Hematopoietic multipotent progenitor cell treated with erythropoietin and hydrocortisone succinate and interleukin-3 and kit ligand, for 8 days (in vitro differentiated cells): ENCODE measurements at regions not wholly inside any gene's neighbourhood (a gene's known extent, or its start where the extent isn't known, plus 50 kb on each side); places are given as distances from the start of the nearest gene placed in this dataset.

Source experiments
- DNase-seq: peaks from one replicate; pipeline ENCODE4 v3.0.0-alpha.2; 2015

DNA sequence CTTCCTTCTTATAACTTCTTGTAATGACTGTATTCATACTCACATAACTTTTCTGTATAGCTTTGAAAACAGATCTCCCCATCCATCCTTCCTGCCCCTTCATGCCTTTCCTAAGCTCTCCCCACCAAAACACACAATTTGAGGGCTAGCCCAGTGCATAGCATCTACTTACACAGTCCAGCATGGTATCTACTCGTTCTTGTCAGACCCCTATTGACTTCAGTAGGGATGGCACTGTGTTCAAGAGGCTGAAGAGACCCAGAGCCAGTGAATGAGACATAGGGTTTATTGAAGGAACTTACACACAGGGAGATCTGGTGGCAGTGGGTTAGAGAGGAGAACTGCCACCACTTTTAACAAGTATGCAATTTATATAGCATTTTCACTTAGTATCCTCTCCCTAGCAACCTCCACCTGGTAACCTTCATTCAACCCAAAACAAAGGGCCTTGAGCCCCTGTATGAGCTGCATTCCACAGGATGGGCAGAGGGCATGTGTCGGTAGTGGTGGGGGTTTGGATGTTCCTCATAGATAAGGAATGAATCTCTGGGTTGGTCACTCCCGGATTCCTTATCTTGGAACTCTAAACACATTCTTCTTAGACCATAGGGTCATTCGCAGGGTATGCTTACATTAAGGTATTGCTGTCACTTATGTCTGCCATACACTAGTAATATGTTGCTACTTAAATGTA, 64.9 kb upstream of the GNG12 start:
- DNase-seq = no peak

DNA sequence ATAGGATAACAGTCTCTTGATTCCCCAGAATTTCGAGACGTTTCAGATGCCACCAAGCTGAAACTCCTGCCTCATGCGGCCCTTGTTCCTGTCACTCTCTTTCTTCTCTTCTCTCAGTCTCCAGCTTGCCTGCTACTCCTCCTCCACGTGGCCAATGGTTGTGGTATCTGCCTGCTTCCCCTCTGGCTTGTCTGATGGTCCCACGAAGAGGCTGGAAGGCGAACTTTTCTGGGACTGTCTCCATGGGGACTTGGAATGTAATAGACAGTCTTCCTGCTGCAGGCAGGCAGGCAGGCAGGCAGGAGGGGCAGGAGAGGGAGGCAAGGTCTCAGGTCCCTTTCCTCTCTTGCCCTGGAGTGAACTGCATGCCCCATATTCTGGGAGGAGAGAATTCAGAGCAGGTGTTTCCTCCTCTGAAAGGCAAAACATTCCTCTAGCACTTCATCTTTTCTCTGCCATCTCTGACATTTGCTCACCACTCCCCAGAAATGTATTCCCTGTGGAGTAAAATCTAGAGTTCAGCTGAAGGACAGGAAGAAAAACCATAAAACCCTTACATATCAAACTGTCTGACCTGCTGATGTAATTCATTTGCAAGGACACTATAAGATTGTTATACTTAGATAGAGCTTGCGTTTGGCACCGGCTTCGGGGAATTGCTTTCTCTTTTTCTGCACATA, 64.1 kb upstream of the GNG12 start:
- no peak for DNase-seq

DNA sequence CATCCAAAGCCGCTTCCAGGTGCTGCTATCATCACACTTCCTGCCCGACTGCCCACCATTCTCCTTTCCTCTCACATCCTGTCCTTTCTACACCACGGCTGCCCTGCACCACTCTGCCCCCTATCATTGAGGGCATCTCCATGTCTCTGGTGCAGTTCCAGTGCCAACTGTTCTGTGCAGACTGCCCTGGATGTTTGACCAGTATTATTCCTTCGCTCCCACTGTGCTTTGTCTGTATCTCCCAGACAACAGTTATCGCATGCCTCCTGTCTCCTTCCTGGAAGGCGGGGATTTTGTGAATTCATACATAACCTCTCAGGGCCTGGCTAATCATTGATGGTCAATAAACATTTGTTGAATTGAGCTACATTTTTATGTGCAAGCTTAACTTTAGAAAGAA, 63.6 kb upstream of the GNG12 start:
- DNase-seq = no peak

DNA sequence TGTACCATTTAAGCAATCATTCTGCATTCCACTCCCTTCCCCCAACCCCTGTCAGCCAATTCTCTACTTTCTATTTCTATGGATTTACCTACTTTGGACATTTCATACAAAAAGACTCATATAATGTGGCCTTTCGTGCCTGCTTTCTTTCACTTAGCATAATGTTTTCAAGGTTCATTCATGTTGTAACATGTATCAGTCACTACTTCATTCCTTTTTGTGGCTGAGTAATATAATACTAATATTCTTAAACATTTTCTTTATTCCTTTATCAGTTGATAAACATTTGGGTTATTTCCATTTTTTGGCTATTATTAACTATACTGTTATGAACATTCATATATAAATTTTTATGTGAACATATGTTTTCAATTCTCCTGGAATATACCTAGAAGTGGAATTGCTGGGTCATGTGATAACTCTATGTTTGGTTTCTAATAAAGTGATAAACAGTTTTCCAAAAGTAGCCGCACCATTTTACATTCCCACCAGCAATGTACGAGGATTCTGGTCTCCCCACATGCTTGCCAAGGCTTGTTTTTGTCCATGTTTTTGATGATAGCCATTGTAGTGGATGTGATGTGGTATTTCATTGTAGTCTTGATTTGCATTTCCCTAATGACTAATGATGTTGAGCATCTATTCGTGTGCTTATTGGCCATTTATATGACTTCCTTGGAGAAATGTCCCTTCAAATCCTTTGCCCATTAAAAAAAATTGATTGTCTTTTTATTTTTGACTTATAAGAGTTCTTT, 61.9 kb upstream of the GNG12 start:
- DNase-seq = no peak

DNA sequence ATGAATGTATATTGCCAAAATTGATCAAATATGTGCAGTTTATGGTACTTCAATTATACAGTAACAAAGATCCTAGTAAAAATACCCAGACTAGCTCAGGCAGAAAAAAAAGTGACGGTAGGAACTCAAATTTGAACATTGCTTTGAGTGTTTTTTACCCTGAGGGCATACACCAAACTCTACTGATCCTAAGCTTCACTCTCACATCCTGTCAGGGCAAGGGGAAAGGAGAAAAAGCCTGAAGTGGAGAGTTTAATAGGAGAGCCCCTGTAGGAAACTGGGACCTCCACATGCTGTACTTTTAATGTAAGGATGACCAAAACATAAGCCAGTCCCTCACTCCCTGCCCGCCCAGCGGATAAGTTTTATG, 59.8 kb upstream of the GNG12 start:
- DNase-seq = no peak

DNA sequence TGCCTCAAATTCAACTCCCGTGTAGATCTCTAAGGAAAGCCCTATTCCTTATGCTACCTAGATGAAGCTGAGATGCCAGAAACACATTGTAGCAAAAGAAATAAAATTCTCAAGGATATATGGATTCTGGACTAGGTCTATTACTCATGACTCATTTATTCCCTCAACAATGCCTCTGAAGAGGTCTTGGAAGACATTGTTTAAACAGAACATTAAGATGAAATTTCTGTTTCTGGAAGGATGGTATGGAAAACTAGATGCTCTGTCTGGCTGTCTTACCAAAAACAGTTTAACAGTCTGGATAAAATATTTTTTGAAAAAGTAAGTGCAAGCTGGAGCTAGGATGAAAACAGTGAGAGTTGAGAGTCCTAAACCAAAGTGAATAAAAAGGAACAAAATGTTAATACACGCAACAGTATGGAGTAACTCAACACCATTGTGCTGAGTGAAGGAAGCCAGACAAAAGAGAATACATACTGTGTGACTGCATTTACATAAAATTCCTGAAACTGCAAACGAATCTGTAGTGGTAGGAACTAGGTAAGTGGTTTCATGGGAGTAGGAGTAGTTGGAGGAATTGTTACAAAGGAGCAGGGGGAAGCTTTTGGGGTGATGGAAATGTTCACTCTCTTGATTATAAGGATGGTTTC, 59.3 kb upstream of the GNG12 start:
- no peak for DNase-seq

DNA sequence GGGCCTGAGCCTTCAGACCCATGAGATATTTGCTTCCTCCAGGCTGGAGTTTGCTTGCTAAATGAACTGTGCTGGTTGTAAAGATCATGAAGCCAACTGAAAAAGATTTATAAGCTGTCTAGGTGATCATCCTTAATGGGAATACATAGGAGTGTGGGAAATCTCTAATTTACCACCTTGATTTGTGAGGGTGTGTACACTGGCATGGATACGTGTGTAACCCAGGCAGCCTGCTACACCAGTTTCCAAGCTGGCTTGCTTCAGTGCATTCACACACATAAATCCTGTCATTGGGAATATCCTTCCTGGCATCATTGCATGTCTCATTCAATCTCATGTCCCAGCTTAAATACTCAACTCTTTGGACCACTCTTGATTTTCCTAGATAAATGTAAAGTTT, 57.6 kb upstream of the GNG12 start:
- no peak for DNase-seq

DNA sequence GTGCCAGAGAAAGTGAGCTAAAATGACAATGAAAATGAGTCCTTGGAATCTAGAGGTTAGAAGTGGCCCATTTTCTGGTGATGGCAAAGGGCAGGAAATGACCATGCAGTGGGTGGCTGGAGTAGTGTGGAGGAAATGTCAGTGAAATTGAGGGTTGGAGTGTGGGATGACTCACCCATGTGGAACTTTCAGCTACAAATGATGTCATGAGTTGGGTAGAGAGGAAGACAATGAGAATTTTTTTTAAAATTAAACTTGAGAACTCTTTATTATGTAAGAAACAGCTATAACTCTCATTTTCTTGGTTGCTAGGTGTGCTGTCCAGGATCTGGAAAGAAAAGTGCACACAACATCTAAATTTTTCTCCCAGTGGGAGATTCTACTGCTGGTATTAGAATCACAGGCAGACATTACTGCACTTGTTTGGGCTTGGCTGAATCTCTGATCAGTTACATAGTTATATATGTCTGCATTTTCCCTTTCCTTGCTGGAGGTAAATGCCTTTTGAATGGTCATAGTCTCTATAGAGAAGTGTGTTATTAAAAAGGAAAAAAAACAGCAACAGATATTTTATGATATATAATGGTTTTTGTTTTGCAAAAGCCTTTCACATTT, 56.8 kb upstream of the GNG12 start:
- no peak for DNase-seq

DNA sequence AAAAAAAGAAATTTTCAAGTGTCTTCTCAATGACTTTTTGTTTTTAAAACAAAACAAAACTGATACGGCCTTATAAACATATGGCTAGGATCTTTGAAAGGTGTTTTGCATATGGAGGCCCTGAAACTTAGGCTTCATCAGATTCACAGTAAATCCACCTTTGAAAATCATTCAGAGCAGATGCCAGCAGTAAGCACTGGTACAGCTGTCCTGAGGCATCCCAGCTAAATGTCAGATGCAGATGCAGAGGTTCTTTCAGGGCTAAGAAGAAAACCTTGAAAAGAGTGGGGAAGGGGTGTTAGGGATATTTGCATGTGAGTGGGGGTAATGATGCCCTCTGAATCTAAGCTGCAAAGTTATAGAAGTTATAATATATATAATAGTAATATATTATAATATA, 56.2 kb upstream of the GNG12 start:
- DNase-seq = no peak

DNA sequence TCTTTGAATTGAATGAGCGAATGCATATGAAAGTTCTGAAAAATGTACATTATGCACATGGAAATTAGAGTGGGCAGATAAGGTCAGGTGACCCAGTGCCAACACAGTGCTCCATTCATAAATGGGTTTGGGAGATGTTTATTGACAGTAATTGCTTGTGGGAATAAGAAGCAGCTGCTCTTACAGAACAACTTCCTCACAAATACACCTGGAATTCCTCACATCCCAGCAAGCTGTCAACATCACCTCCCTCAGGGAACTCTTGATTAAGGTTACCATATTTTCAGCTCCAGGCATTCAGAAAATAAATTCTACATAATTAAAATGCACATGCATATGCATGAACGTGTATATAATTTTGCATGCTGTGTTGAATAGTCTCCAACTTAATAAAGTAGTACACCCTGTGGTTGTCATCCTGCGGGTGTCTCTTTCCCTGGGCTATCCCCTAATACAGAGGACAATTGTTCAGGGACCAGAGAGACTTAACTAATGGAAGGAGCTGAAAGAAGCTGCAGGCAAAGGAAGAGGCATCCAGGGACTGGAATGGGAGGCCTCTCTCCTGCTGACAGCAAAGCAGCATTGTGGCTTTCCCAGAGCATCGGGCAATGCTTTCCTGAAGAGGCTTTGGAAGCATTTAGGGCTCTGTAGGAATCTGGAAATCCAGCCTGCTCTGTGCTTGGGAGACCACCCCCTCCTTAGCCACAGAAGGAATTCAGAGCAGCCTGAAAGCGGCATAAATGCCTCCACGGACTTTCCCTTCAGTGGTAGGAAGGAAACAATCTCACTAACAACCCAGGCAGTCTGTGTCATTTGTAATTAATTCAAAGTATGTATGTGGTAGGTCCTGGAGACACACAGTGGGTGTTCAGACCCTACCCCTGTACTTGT, 55.2 kb upstream of the GNG12 start:
- DNase-seq = no peak

DNA sequence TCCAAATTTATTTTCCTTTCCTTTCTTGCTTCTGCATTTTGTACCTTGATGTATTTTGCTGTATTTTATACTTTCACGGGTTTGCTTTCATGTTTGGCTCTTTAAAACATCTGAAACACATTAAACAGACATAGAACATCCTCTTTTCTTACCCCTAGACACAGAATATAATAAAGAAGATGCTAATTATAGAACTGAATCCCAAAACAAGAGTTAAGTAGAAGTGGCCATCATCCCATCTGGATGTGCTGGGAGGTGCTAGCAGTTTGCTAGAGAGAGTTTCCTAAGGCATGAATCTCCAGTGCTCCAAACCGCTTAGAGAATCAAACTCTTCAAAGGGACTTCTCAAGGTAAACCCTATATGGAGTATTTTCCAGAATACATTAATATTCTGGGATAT, 53.9 kb upstream of the GNG12 start:
- no peak for DNase-seq

DNA sequence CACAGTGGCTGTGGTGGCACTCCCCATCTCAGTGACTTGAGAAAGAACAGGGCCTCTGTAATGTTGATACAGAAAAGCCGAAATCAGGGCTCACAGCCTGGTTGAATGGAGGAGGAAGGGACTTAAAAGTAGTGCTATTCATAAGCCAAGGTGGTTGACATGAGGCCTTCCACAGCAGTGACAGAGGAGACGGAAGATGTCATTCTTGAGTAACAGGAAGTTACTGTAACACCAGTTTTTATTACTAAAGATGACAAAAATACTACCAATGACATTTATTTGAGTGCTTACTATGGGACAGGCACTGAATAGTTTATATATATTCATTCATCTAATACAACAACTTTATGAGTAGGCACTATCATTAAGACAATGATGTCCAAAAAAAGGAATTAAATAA, 52.8 kb upstream of the GNG12 start:
- no peak for DNase-seq

DNA sequence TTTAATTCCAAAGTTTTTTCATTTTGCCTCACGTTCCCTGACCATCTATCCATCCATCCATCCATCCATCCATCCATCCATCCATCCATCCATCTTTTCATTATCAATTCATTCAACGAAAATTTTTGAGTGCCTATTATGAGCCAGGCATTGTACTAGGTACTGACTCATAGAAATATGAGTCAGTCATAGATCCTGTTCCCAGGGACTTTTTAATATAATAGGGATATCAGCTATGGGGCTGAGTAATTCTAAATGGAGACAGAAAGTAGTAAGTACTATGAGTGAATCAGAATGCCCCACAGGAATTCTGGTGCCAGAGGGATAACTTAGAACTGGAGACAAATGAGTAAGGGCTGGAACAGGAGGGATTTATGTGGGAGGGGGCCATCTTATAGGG, 49.8 kb upstream of the GNG12 start:
- no peak for DNase-seq
